HG02852 (cell line): ENCODE measurements at regions not wholly inside any gene's neighbourhood (a gene's known extent, or its start where the extent isn't known, plus 50 kb on each side); places are given as distances from the start of the nearest gene placed in this dataset.

Experiments
- ATAC-seq: cut with Tn5 transposase; IDR thresholded peaks from one replicate; pipeline ENCODE4 v1.9.1; 2021; ENCODE audit warnings: mild to moderate bottlenecking, moderate library complexity; ENCODE audit not compliant: unreplicated experiment

GRCh38 chr3:197352382-197352781, 54.0 kb upstream of the DLG1 start:
- no peak for ATAC-seq

DNA sequence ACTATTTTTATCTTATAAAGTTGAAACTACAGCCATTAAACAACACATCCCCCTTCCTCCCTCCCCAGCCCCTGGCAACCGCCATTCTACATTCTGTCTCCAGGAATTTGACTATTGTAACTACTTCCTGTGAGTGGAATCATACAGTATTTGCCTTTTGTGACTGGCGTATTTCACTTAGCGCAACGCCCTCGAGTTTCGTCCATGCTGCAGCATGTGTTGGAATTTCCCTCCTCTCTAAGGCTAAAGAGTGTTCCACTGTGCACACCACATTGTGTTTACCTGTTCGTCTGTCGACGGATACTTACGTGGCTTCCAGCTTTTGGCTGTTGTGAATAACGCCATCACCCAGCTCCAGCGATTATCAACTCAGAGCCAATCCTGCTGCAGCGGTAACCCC, 52.0 kb upstream of the DLG1 start:
- no peak for ATAC-seq

- ATAC-seq, result no peak
Observed at GRCh38 chr3:197349368-197349767, 51.0 kb upstream of the DLG1 start.
